NCI-H345 treated with DMSO at 0.1 percent for 48 hours (cell line): ENCODE measurements at regions not wholly inside any gene's neighbourhood (a gene's known extent, or its start where the extent isn't known, plus 50 kb on each side); places are given as distances from the start of the nearest gene placed in this dataset.

ENCODE experiments used
- DNase-seq: peaks from one replicate; lab custom pipeline; 2025; ENCODE audit not compliant: unreplicated experiment; lab: John Stamatoyannopoulos, UW

DNA sequence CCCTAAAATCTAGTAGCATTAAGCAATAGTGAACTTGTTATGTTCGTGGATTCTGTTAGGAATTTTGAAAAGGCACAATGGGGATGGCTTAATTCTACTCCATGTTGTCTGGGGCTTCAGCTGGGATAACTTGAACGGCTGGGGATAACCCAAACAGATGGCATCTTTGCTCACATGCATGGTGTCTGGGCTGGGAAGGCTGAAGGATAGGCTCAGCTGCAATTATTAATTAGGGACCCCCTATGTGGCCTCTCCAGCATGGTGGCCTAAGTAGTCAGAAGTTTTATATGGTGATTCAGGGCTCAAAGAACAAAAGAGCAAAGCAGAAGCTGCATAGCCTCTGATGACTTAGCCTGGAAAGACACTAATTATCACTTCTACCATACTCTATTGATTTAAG lies 551.1 kb downstream of the PSAT1 start:
- DNase-seq: no peak

DNA sequence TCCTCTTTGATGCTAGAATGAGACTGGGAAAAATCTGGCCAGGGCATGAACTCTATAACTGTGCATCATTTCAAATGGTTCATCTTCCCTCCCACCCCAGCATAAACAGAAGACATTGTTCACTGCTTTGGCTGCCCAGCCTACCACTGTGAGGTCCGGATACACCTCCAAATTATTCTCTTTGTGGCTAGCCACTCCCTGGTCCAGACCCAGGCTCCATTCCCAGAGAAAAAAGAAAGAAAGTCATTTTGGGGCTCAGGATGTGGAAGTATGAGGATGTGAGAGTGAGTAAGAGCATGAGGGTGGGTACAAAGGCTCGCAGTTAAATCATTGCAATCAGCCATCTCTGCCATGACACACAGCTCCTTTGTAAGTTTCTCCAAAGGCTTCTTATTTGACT lies 559.2 kb downstream of the PSAT1 start:
- DNase-seq: no peak

DNA sequence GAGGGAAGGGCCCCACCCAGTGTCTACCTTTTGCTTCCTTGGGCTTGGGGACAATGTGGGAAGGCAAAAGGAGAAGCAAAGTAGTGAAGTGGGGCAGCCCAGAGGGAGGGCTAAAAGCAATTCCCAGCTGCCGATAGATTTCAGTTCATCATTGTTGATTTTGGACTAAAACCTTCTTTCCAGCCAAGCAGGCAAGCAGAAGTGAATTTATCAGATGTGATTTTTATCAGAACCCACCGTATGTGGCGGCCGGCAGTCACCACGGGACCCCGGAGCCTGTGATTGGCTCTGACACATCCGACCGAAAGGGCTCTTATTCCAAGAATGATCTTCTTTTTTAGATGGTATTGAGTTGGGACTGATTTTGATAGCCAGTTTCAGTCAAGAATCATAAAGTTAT lies 559.9 kb downstream of the PSAT1 start:
- DNase-seq: no peak

DNA sequence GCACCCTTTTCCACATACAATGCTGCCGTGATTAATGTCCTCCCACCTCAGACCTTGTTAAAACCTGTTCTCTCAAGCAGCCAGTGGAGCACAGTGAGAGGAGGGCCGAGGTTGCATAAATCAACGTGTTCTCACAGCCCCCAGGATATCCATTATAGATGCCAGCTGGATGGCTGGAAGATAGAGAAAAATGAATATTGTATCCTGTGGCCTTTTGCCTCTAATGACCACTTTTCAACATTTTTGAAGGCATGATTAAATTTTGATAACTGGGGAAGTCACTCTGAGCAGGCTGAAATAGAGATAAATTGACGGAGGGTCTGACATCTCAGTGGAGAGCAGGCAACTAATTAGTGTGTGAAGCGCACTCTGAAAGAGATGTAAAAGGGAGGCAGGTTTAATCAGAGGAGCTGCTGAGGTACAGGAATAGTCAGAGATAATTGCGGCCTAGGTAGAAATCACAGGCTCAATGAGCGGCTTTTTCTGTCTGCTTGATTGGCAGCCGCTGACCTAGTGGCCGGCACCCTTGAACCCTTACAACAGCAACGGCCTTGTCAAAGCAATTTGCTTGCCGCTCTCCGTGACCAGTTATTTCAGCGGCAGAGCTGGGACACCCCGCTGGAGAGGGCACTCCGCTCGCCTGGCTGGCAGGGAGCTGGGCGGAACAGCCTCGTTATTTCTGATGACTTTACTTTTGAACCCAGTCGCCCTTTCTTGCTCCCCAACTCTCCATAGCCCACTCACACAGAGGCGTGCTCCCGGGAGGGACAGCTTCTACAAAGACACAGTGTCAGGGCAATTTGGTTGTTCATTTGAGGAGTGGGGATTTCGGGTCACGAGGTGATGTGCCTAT lies 560.7 kb downstream of the PSAT1 start:
- DNase-seq: no peak

DNA sequence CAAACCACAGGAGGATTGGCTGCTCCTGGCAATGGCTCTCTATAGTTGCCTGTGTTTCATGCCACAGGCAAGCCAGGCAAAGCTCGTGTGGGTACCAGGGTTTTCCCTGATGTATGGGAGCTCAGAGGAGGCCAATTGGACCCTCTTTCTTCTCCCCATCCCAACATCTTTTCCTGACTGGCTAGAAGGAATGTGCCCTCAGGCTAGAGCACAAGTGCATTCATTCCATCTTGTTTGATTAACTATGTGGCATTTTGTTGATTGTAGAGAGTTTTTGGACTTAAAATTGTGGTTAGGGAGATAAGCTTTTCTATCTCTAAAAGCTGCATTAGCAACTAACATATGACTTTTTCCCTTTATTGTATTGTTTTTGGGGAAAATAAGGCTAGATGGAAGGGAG lies 561.3 kb downstream of the PSAT1 start:
- no peak for DNase-seq

DNA sequence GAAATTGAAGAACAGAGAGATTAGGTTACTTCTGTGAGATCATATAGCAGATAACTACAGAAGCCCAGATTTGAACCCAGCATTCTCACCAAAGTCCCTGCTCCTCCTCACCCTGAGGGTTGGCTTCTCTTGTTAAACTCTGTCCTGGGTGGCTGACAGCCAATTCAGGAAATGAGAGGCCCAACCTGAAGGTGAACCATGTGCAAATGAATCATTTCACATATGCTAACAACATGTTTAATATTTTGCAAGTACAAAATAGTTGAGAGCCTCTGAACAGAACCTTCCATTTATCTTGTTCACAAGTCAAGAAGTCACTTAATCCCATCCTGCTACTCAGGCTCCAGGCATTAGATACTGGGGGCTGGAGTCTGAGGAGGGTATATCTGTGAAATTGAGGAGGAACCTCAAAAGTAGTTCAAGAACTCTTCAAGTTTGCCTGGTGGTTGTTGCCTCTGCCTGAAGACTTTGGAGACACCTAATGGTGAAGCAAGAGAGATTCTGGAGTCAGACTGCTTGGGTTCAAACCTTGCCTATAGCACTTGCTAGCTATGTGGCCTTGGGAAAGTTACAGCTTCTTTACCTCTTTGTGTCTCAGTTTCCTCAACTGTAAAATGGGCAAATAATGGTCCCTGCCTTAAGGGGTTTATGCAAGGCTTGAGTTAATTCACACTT lies 564.0 kb downstream of the PSAT1 start:
- DNase-seq: no peak

DNA sequence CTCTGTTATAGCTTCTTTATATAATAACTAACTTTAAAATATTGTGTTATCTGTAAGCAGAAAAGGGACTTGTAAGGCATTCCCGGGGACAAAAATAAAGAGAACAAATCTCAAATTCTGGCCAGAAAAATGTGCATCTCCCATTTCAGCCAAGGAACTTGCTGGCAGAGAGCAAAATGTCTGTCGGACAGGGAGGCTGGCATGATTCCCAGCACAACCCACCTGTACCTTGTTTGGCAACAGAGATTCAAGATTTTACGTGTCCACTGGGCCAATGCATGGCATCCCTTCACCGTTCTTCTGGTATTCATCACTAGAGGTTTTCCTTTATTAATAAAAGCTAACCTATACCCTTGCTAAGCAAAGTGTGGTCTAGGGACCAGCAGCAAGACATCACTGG lies 566.6 kb downstream of the PSAT1 start:
- DNase-seq: no peak

DNA sequence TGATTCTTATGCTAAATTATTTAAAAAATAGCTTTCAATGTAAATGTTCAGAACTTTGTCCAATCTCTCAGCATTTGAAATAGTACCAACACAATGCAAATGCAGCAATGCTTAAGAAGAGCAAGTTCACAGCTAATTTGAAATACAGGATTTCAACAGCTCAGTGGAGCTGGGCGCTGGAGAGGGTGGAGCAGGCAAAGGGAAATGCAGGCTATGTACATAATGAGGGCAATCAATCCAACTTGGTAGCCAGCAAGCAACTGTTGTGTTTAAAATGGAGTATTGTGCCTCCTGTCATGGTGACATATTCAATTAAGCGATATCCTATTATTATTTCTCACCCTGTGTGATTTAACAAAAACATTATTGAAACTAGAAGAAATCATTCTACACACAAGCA lies 568.8 kb downstream of the PSAT1 start:
- no peak for DNase-seq

DNA sequence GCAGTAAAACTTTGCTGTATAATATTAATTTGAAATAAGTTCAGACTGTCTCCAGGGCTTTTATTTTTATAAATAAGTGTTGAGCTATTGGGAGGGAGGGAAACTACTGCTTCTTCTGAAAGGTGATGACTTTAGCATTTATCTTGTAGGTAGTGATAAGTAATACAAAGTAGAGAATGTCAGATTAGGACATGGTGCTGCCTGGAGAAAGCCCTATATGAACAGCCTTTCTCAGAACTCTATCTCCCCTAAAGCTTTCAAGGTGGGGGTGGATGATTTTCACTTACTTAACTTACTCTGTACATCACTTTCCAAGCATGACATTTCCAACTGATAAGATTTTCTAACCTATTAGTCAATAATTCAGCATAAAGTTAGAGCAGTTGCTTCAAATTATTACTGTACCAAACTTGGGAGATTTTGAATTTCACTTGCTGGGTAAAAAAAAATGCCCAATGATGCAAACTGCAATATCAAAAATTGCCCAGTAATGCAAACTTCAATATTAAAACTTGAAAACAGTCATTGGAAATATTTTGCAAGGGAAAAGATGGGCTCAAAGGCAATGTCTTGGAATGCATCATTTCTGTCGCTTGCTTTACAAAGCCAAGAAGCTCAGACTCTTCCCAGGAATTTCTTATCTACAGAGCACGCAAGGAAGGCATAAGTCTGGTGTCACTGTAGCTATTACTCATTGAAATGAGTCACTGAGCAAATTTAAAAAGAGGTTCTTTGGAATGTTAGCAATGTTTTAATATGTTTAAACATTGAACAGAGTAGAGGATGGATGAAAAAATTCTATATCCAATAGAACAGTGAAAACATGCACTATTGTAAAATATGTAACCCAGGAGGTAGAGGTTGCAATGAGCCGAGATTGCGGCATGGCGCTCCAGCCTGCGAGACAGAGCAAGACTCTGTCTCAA lies 569.5 kb downstream of the PSAT1 start:
- no peak for DNase-seq

DNA sequence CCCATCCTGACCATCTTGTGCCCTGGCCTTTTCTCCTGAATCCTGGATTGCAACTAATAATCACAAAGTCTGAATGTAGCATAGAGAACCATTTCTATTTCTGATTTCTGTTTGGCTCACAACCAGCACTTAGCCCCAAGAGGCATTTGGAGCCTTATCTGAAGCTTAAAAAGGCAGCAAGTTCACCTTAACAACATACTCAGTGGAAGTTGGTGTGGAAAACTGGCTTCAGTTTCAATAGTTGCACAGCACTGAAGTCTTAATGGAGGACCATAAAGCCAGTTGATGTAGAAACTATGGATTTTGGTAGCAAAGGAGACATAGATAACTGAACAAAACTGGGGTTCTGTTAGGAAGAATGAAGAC lies 574.1 kb downstream of the PSAT1 start:
- DNase-seq: no peak

DNA sequence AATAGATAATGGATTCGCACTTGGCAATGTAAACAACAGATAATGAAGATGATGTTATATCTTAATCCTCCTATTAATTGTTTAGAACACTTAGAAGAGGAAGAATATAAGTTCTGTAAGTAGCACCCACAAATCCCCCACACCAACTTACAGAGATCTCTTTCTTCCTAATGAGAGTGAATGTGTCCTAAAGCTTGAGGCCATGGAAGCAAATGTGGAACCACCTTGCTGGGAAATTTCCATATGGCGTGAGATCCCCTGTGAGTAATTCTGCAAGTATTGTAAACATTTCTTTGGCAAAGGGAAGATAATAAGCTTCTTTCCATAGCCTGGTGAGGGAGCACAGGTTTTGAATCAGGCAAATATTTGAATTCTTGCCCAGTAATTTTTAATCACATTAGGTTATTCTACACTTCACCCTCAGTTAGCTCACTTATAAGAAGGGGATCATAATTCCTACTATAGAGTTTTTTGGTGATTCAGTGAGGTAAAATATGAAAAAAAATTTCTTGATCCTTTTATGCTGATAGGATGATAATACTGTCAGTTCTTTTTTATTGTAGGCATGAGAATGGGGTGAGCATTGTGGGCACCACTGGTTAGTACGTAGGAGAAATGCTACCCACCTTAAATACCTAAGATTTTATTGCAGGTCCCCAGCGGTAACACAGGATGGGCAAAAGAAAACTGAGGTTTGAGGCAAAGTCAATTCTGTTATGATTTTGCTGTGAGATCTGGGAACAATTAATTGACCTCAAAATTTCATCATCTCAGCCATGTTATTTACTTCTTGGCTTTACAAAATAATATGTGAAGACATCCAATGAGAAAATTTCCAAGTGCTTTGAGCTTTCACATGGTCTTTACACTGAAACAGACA lies 574.8 kb downstream of the PSAT1 start:
- no peak for DNase-seq

DNA sequence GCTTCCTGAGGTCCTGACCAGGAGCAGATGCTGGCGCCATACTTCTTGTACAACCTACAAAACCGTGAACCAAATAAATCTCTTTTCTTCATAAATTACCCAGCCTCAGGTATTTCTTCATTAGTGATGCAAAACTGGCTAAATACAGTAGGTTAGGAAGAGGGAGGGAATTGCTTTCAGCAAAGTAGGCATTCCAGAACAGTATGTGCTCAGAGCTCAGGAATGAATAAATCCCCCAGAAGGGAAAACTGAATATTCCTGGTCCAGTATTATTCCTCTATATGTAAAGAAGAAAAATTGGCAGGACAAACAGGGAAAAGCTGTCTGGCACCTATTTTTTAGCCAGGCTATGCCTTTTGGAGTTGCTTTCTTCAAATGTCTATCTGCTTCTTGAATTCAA lies 577.1 kb downstream of the PSAT1 start:
- DNase-seq: no peak

DNA sequence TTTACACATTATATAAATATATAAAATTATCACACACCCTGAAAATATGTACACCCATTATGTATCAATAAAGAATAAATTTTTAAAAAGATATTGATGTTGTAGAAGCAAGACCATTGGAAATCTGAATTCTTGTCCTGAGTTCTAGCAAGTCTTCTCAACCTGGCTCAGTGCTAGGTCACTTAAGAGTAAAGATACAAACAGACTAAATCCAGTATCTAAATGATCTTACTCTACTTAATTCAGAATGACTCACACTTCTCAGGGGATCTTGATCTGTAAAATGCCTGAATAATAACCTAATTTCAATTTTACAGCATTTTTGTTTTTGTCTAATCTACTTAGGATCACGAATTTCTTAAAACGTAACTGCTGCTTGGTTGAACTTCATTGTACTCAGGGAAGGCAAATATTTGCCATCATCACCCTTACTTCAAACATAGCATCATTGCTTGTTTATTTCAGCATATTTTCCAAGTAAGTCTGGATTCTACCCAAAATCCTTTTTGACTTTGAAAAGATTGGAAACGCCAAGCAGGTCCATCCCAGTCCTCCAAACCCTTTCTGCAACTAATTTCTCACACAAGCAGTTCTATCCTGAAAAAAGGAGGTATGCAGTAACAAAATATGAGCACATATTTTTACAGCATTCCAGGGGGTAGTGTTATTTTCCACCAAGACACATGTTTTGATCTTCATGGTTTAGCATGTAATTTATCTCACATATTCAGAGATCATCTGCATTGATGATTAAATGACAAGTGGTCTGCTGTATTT lies 582.6 kb downstream of the PSAT1 start:
- no peak for DNase-seq

DNA sequence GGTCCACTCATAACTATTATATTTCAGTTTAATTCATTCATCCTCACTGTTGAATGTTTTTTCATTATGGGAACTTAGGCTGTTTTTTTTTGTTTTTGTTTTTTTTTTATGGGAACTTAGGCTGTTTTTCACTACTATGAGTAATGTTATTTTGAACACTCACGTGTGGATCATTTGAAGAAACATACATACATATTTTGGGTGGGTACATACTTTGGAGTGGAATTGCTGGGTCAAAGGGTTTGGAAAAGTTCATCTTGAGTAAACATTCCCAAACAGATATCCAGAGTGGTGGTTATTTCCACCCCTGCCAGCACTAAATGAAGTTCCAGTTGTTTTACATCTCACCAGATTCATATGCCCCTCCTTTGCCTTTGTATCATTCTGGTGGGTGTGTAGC lies 584.4 kb downstream of the PSAT1 start:
- DNase-seq: no peak

DNA sequence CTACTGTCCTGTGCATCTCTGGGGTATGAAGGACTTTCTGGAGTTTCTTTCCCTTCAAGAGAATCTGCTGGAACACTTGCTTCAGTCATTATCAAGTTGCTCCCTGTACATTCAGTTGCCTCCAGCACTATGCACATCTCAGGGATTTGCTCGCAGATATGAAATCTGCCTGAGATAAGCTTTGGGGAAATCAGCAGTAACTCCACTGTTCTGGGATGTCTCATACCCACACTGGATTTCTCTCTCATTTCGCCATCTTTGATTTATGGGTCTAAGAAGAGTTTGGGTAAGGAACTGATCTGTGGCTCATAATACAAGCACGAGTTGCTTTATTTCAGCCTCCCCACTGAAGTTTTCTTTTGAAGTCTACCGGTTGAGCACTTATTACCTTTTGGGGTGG lies 585.6 kb downstream of the PSAT1 start:
- DNase-seq: no peak

DNA sequence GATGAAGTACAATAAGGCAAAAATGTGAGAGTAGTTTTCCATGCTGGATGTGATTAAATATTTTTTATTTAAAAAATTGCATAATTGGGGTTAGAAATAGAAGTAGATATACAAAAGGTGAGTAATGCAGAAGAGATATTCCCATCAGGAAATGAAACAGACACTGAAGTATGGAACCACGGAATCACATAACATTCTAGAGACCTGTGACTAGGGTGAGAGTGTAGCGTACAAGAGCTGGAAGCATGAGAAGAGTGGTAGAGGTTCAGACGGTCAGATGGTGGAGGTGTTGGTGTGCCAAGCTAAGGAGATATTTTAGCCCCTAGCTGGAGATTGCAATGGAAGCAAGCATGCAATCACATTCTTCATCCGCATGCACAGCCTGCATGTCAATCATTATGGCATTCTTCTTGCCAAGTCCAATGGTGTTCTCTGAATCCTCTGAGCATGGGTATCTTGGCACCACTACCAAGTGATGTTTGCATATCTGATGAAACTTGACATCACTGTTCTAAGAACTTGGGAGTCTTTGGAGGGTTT lies 587.8 kb downstream of the PSAT1 start:
- DNase-seq: no peak

DNA sequence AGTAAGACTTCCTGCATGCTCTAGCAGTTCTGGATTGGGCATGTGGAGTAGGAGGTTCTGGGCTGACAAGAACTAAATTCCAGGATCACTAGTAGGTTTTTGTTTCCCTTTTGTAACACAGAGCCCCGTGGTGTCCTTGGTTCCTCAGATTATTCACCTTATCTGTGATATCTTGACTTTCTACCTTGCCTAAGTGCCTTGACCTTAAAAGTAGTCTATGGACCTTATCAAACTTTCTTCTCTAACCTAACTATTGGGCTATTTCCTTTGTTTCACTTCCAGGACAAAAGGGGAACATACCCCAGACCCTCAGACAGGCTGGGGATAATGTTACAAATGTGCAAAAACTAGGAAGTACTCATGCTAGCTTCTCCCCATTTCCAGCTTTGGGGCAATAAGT lies 595.3 kb downstream of the PSAT1 start:
- DNase-seq: no peak

DNA sequence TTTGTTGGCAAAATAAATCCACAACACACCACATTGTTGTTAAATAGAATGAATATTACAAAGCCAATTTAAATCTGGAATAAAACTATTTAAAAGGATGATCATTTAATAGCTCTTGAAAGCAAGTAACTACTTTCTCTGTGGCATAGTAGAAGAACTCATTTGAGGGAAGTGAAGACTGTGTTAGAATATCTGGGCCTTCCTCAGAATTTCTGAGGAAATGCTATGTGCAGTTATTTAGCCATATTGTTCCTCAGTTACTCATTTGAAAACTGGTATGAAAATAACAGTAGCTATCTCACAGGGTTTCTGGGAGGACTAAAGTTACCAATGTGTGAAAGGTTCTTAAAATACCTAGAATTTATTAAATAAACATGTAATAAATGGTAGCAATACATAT lies 595.8 kb downstream of the PSAT1 start:
- DNase-seq: no peak

DNA sequence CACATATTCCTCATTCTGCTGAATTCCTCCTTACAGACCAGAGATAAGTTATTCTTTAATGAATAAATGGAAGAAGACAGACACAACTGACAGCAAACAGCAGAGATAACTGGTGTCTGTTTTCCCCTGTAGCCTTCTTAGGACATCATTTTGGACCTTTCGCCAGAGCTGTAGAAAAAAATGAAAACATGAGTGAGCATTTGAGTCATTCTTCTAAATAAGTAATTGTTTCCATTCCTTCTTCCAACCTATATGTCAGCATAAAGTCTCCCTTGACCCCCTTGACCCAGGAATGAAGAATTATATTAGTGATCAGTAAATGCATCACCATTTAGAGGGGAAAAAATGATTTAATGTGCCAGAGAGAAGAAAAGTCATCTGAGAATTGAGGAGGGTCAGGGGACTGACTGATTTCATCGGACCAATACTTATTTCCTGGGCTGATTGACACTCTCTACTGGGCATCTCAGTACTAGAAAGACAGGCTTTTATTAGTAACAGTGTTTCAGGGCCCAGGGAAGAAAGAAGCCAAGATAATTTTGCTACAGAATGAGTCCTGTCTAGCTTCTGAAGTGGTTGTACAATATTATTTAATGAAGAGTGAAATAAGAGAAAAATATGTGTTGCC lies 597.0 kb downstream of the PSAT1 start:
- DNase-seq: no peak
